ENCODE measurements at regions not wholly inside any gene's neighbourhood (a gene's known extent, or its start where the extent isn't known, plus 50 kb on each side); places are given as distances from the start of the nearest gene placed in this dataset.

GRCh38 chr5:82417776-82418607, 139.8 kb upstream of the RPS23 start:
- no peak for DNase-seq

GRCh38 chr5:82416512-82416911, 138.4 kb upstream of the RPS23 start:
- DNase-seq = no peak

GRCh38 chr5:82414041-82414388, 135.9 kb upstream of the RPS23 start:
- no peak for DNase-seq

- DNase-seq = no peak
Observed at GRCh38 chr5:82413302-82414040, 135.3 kb upstream of the RPS23 start.

- no peak for DNase-seq
Observed at GRCh38 chr5:82408033-82408432, 129.9 kb upstream of the RPS23 start.

- no peak for DNase-seq
Observed at GRCh38 chr5:82406205-82406773, 128.1 kb upstream of the RPS23 start.

- DNase-seq = no peak
Observed at GRCh38 chr5:82405618-82406204, 127.6 kb upstream of the RPS23 start.

- no peak for DNase-seq
Observed at GRCh38 chr5:82405161-82405560, 127.0 kb upstream of the RPS23 start.

GRCh38 chr5:82404382-82404945, 126.3 kb upstream of the RPS23 start:
- no peak for DNase-seq

- DNase-seq = no peak
Observed at GRCh38 chr5:82403724-82404123, 125.6 kb upstream of the RPS23 start.

GRCh38 chr5:82403026-82403425, 124.9 kb upstream of the RPS23 start:
- no peak for DNase-seq

- no peak for DNase-seq
Observed at GRCh38 chr5:82399111-82399510, 121.0 kb upstream of the RPS23 start.

GRCh38 chr5:82397741-82398320, 119.7 kb upstream of the RPS23 start:
- no peak for DNase-seq

- DNase-seq = no peak
Observed at GRCh38 chr5:82396871-82397514, 118.8 kb upstream of the RPS23 start.

- no peak for DNase-seq
Observed at GRCh38 chr5:82396396-82396795, 118.2 kb upstream of the RPS23 start.

GRCh38 chr5:82393951-82394350, 115.8 kb upstream of the RPS23 start:
- DNase-seq = no peak

- DNase-seq = no peak
Observed at GRCh38 chr5:82390088-82390487, 111.9 kb upstream of the RPS23 start.

- no peak for DNase-seq
Observed at GRCh38 chr5:82389347-82389746, 111.2 kb upstream of the RPS23 start.

GRCh38 chr5:82388181-82388580, 110.0 kb upstream of the RPS23 start:
- no peak for DNase-seq

GRCh38 chr5:82387819-82388166, 109.6 kb upstream of the RPS23 start:
- DNase-seq = no peak

- no peak for DNase-seq
Observed at GRCh38 chr5:82387001-82387818, 109.1 kb upstream of the RPS23 start.

- no peak for DNase-seq
Observed at GRCh38 chr5:82386576-82386975, 108.4 kb upstream of the RPS23 start.
